ENCODE measurements at regions not wholly inside any gene's neighbourhood (a gene's known extent, or its start where the extent isn't known, plus 50 kb on each side); places are given as distances from the start of the nearest gene placed in this dataset.

DNA sequence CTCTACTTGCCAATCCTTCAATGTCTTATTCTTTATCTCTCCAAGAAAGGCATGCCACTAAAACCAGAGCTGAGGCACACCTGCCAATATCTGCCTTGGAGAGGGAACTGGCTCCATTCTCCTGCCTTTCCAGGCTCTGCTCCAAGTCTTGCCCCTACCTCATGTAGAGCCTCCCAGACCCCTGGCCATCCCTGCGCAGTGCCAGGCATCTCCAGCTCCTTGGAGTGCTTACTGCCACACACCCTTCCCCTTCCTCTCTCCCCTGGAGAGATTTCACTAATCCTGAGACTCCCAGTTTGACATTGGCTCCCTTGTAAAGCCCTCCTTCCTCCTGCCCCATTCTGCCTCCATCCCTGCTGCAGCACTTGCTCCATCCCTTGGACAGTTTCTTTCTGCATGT, 255.2 kb upstream of the ZMIZ1 start:
- DNase-seq = no peak

DNA sequence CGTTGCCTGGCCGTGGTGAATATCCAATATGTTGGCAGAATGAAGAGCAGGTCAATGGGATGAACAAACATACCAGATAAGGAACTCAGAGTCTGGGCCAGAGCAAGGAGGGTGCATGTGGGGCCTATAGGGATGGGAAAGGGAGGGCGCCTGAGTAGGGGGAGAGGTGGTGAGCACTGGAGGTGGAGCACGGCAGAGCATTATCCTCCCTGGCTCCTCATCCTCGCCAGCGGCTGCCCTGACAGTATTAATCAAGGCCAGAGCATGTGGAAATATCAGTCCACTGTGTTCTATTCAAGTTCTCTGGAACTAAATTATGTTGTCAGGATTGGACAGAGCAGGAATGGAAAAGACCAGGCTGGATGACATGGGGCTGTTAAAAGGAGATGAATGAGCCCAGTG, 254.8 kb upstream of the ZMIZ1 start:
- DNase-seq = no peak

DNA sequence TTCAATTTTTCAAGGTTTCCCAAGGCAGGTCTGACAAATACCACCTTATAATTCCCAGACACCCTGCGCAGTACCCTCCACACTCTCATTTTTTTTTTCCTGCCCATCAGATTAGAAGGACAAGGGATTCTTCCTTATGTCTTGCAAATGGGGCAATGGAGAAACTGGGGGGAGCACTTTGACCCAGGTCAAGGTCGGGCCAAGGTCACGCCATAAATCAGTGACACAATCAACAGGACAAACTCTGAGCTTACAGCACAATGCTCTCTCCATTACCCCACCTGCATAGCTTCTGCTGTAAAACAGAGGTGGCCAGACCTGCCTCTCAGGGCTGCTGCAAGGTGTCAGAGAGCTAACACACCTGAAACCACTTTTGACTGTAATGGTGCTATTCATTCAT, 254.4 kb upstream of the ZMIZ1 start:
- no peak for DNase-seq

DNA sequence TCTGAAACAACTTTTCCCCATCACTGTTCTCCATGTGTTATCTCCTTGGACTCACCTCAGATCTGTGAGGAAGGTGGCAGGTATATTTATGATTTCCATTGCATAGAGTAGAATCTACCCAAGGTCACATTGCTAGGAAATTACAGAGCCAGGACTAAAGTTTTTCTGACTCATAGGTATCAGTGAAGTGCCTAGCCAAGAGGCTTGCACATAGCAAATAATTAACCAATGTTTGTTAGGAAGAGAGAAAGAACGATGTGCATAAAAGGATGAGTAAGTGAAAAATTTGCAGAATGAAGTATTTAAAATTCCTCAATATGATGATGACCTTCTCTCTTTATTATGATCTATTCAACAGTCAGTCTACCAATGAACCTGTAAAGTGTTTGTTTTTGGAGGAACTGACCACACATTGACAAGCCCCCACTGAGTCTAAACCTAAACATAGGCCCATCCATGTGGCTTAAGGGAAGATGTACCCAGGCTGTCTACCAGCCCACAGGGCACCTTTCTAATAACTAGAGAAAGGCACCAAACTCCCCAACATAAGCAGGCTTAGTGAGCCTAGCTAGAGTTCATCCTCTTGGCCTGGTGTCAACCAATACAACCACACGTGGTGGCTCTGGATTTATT, 252.9 kb upstream of the ZMIZ1 start:
- DNase-seq = no peak

DNA sequence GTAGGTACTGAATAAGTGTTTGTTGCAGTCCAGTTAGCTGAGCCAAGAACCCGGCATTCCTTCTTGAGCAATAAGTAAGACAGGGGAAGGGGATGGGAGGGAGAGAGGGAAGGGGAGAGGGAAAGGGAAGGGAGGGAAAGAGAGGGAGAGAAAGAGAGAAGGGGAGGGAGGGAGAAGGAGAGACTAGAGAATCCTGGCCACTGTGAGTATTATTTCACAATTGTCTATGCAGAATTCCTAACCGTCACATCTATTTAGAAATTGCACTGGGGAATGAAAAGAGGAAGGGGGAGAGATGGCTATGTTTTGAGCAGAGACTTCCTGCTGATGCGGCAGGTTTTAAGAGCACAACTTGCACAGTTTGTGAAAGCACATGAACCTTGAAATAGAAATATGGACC, 251.4 kb upstream of the ZMIZ1 start:
- DNase-seq = no peak

DNA sequence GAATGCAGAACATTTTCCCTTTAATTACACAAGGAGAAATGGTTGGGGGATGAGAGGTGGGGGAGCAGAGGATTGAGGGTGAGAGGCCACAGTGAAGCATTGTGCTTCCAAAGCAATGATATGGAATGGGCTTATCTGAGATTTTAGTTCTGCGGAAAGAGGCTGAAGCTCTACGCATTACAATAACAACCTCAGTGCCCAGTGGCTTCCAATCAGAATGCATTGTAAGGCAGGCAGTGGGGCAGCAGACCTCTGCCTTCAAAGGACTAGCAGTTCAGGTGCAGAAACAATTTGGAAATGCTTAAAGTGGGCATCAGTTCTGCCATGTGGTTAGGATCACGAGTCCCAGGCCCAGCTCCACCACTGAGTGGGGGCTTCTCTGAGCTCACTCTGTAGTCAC, 251.0 kb upstream of the ZMIZ1 start:
- DNase-seq = no peak

DNA sequence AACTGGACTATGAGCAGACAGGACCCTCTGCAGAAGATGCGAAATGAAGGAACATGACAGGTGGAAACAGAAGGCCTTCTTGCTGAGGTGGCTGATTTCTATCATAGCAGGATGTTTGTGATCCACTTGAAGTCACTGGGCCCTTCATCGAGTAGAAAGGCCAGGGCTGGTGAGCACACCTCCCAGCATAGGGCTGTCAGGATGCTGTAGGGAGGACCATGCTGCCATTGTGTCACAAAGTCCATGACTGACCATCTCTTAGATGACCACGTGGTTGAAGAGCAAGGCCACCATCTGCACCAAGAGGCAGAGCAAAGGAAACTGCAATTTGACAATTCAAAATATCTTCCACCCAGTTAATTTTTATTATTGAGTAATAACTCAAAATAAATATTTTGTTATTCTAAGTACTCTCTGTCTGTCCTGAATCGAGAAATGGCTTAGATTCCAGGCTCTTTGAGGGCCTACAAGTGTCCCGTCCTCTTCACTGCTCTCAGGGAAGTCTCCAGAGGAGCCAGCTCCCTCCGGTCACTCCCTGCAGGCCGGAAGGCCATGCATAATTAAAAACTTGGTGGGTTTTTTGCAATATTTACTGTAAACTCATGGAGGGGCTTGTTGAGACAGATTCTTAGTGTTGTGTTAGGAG, 249.3 kb upstream of the ZMIZ1 start:
- DNase-seq = no peak

DNA sequence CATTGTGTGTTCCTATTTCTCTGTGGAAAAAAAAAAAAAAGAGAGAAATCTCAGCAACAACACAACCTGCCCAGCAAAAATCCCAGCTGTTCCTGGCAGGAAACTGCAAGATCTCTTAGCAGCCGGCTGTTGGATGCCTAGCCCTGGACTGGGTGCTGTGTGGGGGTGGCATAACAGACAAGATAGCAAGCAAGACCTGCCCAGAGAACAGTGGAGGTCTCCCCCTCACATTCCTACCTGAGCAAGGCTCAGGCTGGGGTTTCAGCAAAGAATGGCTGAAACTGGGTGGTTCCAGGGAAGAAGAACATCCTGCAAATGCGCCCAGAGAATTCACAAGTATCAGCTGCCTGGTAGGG, 248.8 kb upstream of the ZMIZ1 start:
- DNase-seq = no peak

DNA sequence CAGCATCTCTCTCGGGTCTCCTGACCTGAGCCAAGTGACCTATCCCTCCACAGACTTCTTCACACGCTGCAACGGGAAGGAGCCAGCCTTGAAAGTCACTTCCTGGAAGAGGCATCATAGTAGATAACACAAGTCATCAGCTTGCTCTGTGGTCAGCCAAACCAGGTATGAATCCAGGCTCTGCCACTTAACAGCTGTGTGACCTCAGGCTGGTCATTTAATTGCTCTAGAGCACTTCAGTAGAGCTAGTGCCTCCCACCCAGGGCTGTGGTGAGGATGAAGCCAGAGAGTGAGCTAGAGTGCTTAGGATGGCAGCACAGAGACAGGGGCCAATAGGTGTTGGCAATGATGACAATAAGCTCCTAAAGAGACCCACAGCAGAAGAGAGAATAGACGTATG, 247.7 kb upstream of the ZMIZ1 start:
- DNase-seq = no peak

DNA sequence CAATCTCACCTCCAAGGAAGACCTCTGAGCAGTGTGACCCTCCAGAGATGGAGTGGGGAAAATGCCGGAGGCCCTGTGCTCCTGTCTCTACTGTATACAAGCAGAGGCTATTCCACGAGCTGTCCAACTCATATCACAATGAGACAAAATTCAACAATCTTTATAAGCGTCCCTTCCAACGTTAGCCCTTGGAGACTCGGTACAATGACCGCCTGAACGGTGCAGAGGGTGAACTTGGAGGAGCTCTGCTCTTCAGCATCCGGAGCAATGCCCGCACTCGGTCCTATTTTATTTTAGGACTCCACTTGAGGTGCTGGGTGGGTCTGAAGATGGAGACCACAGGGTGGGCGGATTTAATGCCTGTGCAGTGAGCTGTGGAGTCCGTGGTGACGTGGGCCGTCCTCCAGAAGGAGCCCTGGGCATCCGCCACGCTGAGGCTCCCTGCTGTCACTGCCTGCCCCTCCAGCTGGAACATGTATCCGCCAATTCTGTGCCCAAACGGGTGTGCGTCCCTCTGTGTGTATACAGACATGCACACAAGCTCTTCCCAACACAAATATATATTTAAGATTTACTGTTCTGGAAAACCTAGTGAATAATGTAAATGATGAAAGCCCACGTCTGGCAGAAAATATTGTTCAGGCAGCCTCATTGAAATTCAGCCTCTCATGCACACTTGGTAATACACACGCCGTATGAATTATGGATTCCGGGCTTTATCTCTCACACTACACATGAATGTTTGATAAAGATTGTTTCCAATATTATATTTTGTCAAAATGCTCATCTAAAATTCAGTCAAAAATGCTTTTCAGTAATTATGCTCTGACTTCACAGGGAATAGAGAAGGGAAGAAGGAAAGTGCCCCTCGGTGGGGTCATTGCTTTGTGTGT, 239.9 kb upstream of the ZMIZ1 start:
- no peak for DNase-seq

DNA sequence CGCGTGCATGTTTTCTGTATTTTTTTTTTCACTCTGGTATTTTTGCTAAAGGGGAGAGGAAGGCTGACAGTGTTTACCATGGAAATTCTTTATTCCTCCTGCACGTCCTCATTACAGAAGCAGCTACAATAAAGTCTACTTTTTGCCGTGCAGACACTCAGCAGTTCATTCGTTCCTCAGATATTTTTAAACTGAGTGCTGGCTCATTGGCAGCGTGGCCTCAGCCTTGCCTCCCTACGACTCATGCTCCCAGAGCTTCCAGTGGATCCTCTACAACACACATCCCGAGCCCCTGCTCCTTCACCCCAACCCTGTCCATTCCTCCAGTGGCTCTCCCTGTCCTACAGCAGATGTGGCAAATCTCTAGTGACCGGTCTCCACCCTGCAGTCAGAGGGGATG, 239.2 kb upstream of the ZMIZ1 start:
- peak; percentile 79 for DNase-seq

DNA sequence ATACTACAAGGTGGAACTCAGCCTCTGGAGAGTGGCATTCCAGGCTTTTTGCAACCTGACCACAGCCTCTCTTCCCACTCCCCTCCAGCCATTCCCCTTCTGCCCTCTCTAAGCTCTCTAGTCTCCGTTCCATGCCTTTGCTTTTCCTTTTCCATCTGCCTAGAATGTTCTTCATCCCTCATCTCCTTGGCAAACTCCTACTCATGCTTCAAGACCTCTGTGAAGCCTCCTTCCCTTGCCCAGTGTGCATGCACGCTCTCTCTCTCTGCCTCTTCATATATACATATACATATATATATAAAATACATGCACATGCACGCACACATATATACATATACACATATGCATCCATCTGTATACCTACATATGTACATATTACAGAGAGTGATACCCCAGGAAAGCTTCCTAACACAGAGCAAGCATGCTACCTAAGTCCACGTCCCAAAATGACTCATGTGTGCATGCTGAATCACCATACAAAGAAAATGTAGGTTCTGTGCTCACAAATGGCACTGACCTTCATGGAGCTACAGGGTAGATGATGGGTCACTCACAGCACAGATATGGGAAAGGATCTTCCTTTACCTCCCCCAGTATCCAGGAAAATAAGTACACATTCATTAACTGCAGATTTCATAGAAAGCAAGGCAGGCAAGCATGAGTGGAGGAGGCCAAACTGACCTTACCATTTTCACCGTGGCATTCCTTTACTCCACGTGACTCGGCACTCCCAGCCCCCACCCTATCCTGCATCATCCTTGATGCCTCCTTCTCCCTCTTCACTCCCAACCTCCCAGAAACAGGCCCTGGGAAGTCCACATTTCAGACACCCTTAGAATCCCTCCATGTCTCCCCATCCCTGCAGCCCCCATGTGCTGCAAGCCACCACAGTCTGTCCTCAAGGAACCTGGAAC, 238.4 kb upstream of the ZMIZ1 start:
- peak; percentile 67 for DNase-seq

DNA sequence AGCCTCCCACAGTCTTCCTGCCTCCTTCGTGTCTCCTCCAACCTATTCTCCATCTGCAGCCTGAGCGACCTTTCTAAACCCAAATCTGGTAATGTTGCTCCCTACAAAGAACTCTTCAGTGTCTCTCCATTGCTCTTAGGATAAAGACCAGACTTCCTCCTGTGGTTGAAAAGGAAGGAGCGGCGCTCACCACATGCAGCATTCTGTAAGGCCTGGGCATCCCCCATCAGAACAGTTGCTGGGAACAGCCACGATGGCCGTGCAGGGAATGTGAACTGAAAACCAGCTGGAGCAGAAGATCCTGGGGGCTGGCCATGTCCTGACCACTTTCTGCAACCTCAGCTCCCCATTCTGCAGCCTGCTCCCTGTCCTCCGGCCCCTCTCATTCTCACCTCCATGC, 237.8 kb upstream of the ZMIZ1 start:
- DNase-seq = no peak

DNA sequence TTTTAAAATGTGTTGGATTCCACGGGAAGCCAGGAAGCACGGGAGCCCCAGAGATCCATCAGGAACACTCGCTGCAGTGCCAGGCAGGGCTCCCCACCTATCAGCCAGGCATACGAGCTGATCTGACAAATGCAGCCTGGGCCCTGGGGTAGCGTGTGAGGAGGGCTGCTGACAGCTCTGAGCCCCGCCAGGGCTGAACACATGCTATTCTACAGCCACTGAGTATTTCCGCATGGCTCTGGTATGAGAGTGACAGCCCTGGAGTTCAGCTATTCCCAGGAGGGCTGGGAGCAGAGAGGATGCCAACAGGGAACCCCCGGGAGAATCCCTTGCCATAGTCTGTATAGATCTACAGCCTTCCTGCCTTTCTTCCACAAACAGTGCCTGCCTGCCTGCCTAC, 237.3 kb upstream of the ZMIZ1 start:
- DNase-seq = peak; percentile 85

DNA sequence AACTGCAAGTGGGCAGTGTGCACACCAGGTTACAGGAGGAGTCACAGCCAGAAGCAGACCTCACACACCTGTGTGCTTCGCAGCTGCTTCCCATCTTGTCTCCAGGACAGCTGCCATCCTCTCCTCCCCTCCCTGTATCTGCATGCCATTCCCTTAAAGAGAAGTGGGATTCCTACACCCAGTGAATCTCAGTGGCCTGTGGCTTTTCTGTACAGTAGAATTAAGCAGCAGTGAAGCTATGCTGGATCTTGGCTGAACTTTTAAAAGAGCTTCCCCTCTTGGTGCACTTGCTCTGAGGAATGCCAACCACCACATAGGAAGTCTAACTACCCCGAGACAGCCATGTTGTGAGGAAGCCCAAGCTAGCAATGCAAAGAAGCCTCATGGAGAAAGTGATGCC, 236.5 kb upstream of the ZMIZ1 start:
- no peak for DNase-seq

DNA sequence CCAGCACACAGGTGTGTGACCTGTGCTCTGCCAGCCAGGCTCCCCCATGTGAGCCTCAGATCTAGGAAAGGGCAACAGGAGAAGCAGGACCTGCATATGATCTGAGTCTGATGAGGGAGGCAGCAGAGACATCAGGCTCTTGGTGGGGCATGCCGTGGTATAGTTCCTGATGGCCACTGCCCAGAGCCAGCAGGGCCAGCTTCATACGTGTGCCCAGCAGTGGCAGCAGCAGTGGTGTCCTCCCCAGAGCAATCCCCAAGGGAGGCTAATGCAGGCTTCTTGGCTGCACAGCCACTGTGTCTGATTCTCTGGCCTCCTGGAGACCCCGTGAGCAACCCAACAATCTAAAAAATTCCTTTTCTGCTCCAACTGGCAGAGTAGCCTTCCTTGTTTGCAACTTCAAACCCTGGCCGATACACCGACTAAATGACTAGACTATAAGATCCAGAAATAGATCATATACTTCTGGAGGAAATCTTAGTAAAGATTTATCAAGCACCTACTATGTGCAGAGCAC, 230.6 kb upstream of the ZMIZ1 start:
- DNase-seq = no peak

DNA sequence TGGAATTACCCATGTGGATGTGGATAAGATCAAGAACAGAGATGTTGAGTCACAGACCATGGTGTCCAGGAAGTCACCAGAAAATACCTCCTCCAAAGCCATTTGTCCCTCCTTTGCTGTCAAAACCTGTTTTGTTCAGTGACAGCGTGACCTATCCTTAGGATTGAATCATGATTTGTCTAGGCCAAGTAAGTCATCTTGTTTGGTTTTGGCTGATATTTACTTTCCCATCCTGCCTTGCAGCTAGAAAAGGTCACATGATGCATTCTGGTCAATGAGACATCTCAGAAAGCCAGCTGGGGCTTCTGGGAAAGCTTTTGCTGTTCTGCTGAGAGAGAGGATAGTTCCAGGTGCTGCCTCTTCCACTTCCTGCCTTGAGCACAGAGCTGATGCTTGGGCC, 225.3 kb upstream of the ZMIZ1 start:
- DNase-seq = no peak

DNA sequence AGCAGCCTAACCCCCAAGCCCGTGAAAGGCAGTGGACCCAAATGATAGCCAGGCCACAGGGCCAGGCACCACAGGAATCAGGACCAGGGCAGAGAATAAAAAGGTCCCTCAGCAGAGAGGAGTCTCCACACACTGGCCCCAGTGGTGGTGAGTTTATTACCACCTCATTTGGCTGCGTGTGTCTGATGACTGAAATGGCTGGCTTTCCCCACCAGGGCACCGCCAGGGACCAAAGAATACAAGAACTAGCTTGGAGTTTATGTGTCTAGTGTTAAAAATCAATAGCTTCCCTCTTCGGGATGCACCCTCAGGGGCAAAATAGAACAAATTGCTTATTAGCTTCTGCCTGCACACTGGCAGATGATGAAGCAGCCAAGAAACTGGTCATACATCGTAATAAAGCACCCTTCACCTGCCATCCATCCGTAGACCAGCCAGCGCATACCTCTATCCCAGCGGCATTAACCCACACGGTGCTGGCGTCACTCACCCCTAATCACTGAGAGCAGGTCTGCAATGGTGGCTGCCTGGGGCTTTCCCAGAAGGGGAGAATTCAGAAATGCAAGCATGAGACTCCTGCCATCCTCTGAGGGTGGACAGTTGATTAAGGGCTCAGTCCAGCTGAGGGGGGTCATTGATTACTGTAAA, 223.7 kb upstream of the ZMIZ1 start:
- no peak for DNase-seq

DNA sequence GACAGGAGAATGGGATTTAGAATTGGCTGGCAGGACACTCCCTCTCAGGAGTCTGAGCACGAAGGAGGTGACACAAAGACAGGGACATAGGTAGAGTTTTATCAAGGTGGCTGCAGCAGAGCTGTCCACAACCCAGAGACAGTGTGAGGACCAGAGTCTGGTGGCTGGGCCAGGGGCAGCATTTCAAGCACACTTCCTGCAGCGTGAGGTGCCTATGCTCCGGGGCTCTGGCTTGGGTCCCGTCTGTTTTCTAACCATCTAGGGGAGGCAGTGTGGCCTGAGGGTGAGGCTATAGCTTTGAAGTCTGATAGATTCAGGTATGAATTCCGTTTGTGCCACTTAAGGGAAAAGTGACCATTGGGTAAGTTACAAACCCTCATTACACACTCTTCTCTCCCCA, 222.7 kb upstream of the ZMIZ1 start:
- no peak for DNase-seq

DNA sequence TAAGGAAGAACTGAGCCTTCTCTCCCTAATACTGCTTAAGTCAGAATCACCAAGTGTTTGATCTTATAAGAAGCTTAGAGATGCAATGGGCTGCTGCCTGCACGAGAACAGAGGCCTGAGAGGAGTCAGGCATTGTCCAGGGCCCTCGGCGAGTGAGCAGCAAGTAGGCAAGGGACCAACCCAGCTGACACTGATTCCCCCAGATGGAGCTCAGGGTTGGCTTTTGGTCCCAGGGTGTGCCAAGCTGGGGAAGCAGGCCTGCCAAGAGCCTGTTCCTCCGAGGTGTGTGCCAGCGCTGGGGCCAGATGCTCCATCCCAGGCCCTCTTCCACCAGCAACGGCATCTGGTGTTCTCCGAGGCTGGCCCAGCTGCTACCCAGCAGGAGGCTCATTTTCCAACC, 222.0 kb upstream of the ZMIZ1 start:
- DNase-seq = no peak

DNA sequence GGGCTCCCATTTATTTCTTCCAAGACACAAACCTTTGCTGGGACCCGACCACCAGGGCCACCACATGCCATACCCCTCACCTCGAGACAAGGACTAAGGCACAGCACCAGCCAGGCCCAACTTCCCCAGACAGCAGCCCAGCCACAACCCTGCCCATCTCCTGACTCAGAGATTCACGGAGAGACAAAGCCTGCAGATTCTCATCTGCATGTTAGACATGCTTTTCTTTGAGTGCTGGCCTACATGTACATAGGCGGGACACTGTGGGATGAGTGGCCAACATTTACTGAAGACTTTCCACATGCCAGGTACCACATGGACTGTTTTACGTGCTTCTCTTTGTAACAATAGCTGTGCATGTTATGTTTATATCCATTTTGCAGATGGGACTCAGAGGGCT, 221.3 kb upstream of the ZMIZ1 start:
- DNase-seq = no peak

DNA sequence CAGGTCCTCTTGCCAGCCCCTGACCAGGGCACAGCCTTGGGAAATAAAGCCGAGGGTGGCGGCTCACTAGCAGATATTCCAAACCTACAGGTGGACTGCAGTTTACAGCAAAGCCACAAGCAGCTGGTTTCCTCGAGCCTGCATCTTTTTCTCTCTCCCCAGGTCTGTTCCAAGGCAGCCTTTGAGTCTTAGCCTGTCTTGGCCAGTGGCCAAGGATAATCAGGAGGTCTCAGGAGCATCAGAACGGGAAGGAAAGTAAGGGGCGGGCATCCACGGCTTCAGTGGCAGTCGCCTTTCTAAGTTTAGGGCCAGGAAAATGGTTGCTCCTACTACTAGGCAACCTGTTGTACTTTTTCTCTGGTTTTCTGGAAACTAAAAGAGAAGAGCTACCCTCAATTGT, 219.7 kb upstream of the ZMIZ1 start:
- DNase-seq = no peak
